ENCODE measurements at regions not wholly inside any gene's neighbourhood (a gene's known extent, or its start where the extent isn't known, plus 50 kb on each side); places are given as distances from the start of the nearest gene placed in this dataset.
"Not testable (repeated sequence)": the region's sequence is repeated elsewhere in the genome, so short reads cannot be mapped to it uniquely, and the experiment has no call there.

GRCh38 chr5:45893309-45893708, 197.1 kb upstream of the HCN1 start:
- no peak for TF ChIP-seq CTCF (IDR thresholded peaks at IDR 0.05)
- no peak for TF ChIP-seq POLR2A (IDR thresholded peaks at IDR 0.05)
- no peak overlapping the region for H3K4me3 ChIP-seq
- DNase-seq (no peak), ATAC-seq (no peak)
- intact Hi-C loops (cut with DNase I): no loop called here
- H3K27ac ChIP-seq: no peak overlapping the region
- no peaks in the 10 kb centered on the region for H3K36me3 ChIP-seq (replicated peaks in 1 of 2; ENCODE audit: insufficient read depth in 1 of 2, low read depth in 2 of 2)
- H3K9me3 ChIP-seq: peaks cover 0 to 16% (median 0%) of the 10 kb centered on the region in 3 donors
- no peaks in the 10 kb centered on the region for H3K27me3 ChIP-seq
- H3K4me1 ChIP-seq: no peaks in the 10 kb centered on the region

- DNase-seq; H3K27ac ChIP-seq; intact Hi-C loops (cut with DNase I); ATAC-seq; H3K4me3 ChIP-seq; H3K4me1 ChIP-seq; H3K36me3 ChIP-seq (replicated peaks in 1 of 2; ENCODE audit: insufficient read depth in 1 of 2, low read depth in 2 of 2); H3K27me3 ChIP-seq: not testable (repeated sequence)
- WGBS, 2 donors: 87 to 88% methylated on average over 10 to 23 of the region's 28 CpGs
- H3K9me3 ChIP-seq: peaks cover 0 to 16% (median 0%) of the 10 kb centered on the region in 3 donors
Measured at GRCh38 chr5:45890441-45891080, 194.4 kb upstream of the HCN1 start.

GRCh38 chr5:45862763-45863162, 166.6 kb upstream of the HCN1 start:
- 15 to 21% methylated on average over 2 of the region's 2 CpGs for WGBS, 2 donors
- ATAC-seq (no peak), DNase-seq (no peak)
- Histone ChIP-seq H3K9me3 (no peaks in the 10 kb centered on the region), H3K27me3 (no peaks in the 10 kb centered on the region), H3K36me3 (replicated peaks in 1 of 2; ENCODE audit: insufficient read depth in 1 of 2, low read depth in 2 of 2) (no peaks in the 10 kb centered on the region), H3K4me1 (no peaks in the 10 kb centered on the region), H3K4me3 (no peak overlapping the region), H3K27ac (no peak overlapping the region)
- no peak for TF ChIP-seq CTCF (IDR thresholded peaks at IDR 0.05)
- TF ChIP-seq POLR2A (IDR thresholded peaks at IDR 0.05): no peak
- intact Hi-C loops (cut with DNase I): no loop called here

- no peak for DNase-seq
- no peak for ATAC-seq
- TF ChIP-seq POLR2A (IDR thresholded peaks at IDR 0.05) (no peak), CTCF (IDR thresholded peaks at IDR 0.05) (no peak)
- Histone ChIP-seq H3K36me3 (replicated peaks in 1 of 2; ENCODE audit: insufficient read depth in 1 of 2, low read depth in 2 of 2) (no peaks in the 10 kb centered on the region), H3K27me3 (no peaks in the 10 kb centered on the region), H3K4me3 (no peak overlapping the region), H3K27ac (no peak overlapping the region), H3K4me1 (no peaks in the 10 kb centered on the region), H3K9me3 (no peaks in the 10 kb centered on the region)
- WGBS, 2 donors: 40 to 57% methylated on average over 1 to 3 of the region's 3 CpGs
- intact Hi-C loops (cut with DNase I): no loop called here
Measured at GRCh38 chr5:45847877-45848276, 151.7 kb upstream of the HCN1 start.

- intact Hi-C loops (cut with DNase I): no loop called here
- no peak for TF ChIP-seq POLR2A (IDR thresholded peaks at IDR 0.05)
- TF ChIP-seq CTCF (IDR thresholded peaks at IDR 0.05): no peak
- DNase-seq (no peak), ATAC-seq (no peak)
- no peaks in the 10 kb centered on the region for H3K9me3 ChIP-seq
- no peaks in the 10 kb centered on the region for H3K27me3 ChIP-seq
- no peak overlapping the region for H3K4me3 ChIP-seq
- H3K36me3 ChIP-seq (replicated peaks in 1 of 2; ENCODE audit: insufficient read depth in 1 of 2, low read depth in 2 of 2): no peaks in the 10 kb centered on the region
- WGBS, 2 donors: 79 to 91% methylated on average over 2 of the region's 2 CpGs
- no peak overlapping the region for H3K27ac ChIP-seq
- no peaks in the 10 kb centered on the region for H3K4me1 ChIP-seq
Measured at GRCh38 chr5:45826055-45826454, 129.9 kb upstream of the HCN1 start.
